Sigmoid colon (tissue), 6 donors: ENCODE measurements at regions not wholly inside any gene's neighbourhood (a gene's known extent, or its start where the extent isn't known, plus 50 kb on each side); places are given as distances from the start of the nearest gene placed in this dataset.

Experiments
- DNase-seq: peaks from one replicate; pipeline ENCODE4 v3.0.0-alpha.2; 2019
- H3K27ac ChIP-seq, 4 donors: fragments of 200-600 bp; sonication (generic); one replicate each; pipeline ENCODE4 v1.5.1; 2016 to 2019; ENCODE audit warnings: mild to moderate bottlenecking in 1 of 4
- H3K27me3 ChIP-seq, 3 donors: fragments of 200-600 bp; sonication (generic); one replicate each; pipeline ENCODE4 v1.5.1; 2019; ENCODE audit warnings: mild to moderate bottlenecking in 1 of 3
- H3K36me3 ChIP-seq, 4 donors: fragments of 200-600 bp; sonication (generic); one replicate each; pipeline ENCODE4 v1.5.1; 2016 to 2019
- H3K4me1 ChIP-seq, 4 donors: fragments of 200-600 bp; sonication (generic); one replicate each; pipeline ENCODE4 v1.5.1; 2017 to 2019
- H3K4me3 ChIP-seq, 4 donors: fragments of 200-600 bp; sonication (generic); one replicate each; pipeline ENCODE4 v1.5.1; 2017 to 2019; ENCODE audit warnings: mild to moderate bottlenecking in 2 of 4, moderate library complexity in 1 of 4
- H3K9me3 ChIP-seq, 4 donors: fragments of 200-600 bp in 3 of 4; sonication (generic) in 3 of 4; one replicate each; pipeline versions ENCODE4 v1.5.1 to v1.6.1; 2013 to 2019
- EP300 ChIP-seq, 4 donors: sonication (generic); formaldehyde crosslinking; IDR thresholded peaks; one replicate each; pipeline ENCODE4 v1.6.1; 2017; ENCODE audit warnings: antibody characterized with exemption in 4 of 4
- POLR2A ChIP-seq, 2 donors: fragments of 450-650 bp; IDR thresholded peaks; one replicate each; pipeline ENCODE4 v1.6.1; 2016; ENCODE audit warnings: antibody characterized with exemption in 2 of 2, mild to moderate bottlenecking in 2 of 2, moderate library complexity in 2 of 2
- POLR2AphosphoS5 ChIP-seq, 4 donors: sonication (generic); formaldehyde crosslinking; IDR thresholded peaks; one replicate each; pipeline ENCODE4 v1.6.1; 2017; ENCODE audit warnings: antibody characterized with exemption in 4 of 4
- WGBS, 2 donors: extraction: QIAGEN DNeasy Blood & Tissue Kit; methylation state at CpG; one replicate each; pipeline ENCODE4 v1.1.7; 2013; 5-methylcytosine and 5-hydroxymethylcytosine counted together
- intact Hi-C: fragments of 100-400 bp; cut with DNase I; formaldehyde crosslinking; loops from one replicate; pipeline ENCODE4 v1.15.1; 2023
- TF ChIP-seq, protein P1 (sequence below), 4 experiments: fragments of 450-650 bp in 3 of 4; fragments of 200-600 bp in 1 of 4; IDR thresholded peaks; one replicate each; pipeline ENCODE4 v1.5.1; 2016 to 2019; ENCODE audit warnings: antibody characterized with exemption in 4 of 4, mild to moderate bottlenecking in 3 of 4, moderate library complexity in 2 of 4
- donor health status: healthy with polysubstance abuse.
- donor health status: healthy.

DNA sequence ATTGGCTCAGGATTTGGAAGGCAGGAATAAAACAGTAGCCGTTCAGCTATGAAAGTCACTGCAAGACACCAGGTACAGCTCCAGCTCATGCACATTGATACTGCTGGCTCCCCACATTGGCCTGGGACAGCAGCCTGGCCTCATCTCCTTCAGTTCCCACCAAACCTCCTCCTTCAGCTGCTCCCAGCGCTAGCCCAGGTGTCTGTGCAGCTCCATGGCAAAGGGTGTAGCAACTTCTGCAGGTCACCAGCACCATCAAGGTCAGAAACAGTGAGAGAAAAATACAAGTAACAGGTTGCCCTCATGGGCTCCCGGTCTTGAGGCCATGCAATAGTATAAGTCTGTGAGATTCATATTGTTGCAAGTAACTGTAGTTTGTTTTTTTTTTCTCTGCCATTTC lies 216.7 kb upstream of the CTAGE1 start:
- H3K4me1 ChIP-seq = no peaks in the 10 kb centered on the region
- H3K4me3 ChIP-seq = no peak overlapping the region
- TF ChIP-seq, protein P1, sequence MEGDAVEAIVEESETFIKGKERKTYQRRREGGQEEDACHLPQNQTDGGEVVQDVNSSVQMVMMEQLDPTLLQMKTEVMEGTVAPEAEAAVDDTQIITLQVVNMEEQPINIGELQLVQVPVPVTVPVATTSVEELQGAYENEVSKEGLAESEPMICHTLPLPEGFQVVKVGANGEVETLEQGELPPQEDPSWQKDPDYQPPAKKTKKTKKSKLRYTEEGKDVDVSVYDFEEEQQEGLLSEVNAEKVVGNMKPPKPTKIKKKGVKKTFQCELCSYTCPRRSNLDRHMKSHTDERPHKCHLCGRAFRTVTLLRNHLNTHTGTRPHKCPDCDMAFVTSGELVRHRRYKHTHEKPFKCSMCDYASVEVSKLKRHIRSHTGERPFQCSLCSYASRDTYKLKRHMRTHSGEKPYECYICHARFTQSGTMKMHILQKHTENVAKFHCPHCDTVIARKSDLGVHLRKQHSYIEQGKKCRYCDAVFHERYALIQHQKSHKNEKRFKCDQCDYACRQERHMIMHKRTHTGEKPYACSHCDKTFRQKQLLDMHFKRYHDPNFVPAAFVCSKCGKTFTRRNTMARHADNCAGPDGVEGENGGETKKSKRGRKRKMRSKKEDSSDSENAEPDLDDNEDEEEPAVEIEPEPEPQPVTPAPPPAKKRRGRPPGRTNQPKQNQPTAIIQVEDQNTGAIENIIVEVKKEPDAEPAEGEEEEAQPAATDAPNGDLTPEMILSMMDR (IDR thresholded peaks at IDR 0.05) = no peak
- no peak for TF ChIP-seq EP300 (IDR thresholded peaks at IDR 0.05)
- no peak for TF ChIP-seq POLR2AphosphoS5 (IDR thresholded peaks at IDR 0.05)
- TF ChIP-seq POLR2A (IDR thresholded peaks at IDR 0.05) = no peak
- H3K36me3 ChIP-seq = no peaks in the 10 kb centered on the region
- no peak for DNase-seq
- no peaks in the 10 kb centered on the region for H3K27me3 ChIP-seq
- intact Hi-C loops = no loop called here
- no peaks in the 10 kb centered on the region for H3K9me3 ChIP-seq
- no peak overlapping the region for H3K27ac ChIP-seq
- WGBS, 2 donors = 86 to 92% methylated on average over 3 of the region's 3 CpGs

DNA sequence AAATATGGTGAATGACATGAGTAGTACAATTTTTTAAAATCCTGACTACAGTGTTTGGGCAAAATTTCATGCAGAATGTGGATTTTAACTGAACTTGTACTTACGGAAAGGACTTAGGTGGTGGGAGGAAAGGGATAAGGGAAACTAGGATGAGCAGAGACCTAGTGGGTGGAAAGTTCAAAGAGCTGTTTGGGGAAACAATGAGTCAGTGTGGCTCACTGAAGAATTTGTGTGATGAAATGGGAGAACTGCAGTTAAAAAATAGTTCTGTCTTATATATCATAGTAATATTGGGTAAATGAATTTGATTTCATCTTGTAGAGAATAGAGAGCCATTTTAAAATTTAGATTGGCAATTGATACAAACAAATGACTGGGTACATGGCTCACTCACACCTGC lies 220.1 kb upstream of the CTAGE1 start:
- Histone ChIP-seq H3K4me1 (no peaks in the 10 kb centered on the region), H3K27ac (no peak overlapping the region), H3K27me3 (no peaks in the 10 kb centered on the region), H3K4me3 (no peak overlapping the region), H3K9me3 (no peaks in the 10 kb centered on the region), H3K36me3 (no peaks in the 10 kb centered on the region)
- DNase-seq = no peak
- TF ChIP-seq POLR2A (IDR thresholded peaks at IDR 0.05) = no peak
- TF ChIP-seq EP300 (IDR thresholded peaks at IDR 0.05) = no peak
- TF ChIP-seq, protein P1 (IDR thresholded peaks at IDR 0.05) = no peak
- TF ChIP-seq POLR2AphosphoS5 (IDR thresholded peaks at IDR 0.05) = no peak
- 97 to 100% methylated on average over 1 of the region's 1 CpG for WGBS, 2 donors
- intact Hi-C loops = no loop called here

DNA sequence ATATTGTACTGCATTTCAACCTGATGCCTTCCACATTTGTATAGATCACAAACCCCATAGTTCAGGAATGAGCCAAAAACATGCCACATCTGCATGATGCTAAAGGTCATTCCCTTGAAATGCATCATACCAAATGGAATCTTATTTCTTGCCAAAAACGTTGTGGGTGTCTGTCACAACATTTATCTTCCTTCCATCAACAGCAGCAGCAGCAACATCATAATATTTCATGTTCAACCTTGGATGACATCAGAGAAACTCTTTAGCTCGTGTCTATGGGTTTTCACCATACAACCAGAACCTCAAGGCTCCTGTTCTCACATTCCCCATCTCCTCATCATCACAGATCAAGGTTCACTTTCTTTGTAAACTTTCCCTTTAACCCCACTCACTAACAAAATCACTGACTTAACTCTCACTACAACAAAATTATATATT lies 221.3 kb upstream of the CTAGE1 start:
- H3K27me3 ChIP-seq = no peaks in the 10 kb centered on the region
- no peaks in the 10 kb centered on the region for H3K9me3 ChIP-seq
- no peaks in the 10 kb centered on the region for H3K36me3 ChIP-seq
- TF ChIP-seq POLR2AphosphoS5 (IDR thresholded peaks at IDR 0.05) = no peak
- no peak for TF ChIP-seq POLR2A (IDR thresholded peaks at IDR 0.05)
- TF ChIP-seq, protein P1 (IDR thresholded peaks at IDR 0.05) = no peak
- TF ChIP-seq EP300 (IDR thresholded peaks at IDR 0.05) = no peak
- H3K4me3 ChIP-seq = no peak overlapping the region
- no peak overlapping the region for H3K27ac ChIP-seq
- WGBS, 2 donors = 22 to 40% methylated on average over 2 of the region's 2 CpGs
- no peaks in the 10 kb centered on the region for H3K4me1 ChIP-seq
- intact Hi-C loops = no loop called here
- DNase-seq = no peak

DNA sequence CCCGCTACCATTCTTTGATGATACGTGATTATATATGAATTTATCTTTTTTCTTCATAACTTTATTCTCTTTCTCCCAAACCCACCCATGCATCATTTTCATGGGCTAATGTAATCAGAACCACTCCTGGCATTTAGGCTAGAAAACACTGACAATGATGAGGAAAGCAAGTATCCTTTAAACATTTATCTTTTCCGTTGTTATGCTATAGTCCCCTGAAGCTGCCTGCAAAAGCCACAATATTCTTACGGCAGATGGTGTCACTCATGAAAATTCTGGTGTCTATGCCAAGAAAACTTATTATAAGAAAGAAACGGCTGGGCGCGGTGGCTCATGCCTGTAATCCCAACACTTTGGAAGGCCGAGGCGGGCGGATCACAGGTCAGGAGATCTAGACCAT lies 221.8 kb upstream of the CTAGE1 start:
- intact Hi-C loops = no loop called here
- Histone ChIP-seq H3K9me3 (no peaks in the 10 kb centered on the region), H3K36me3 (no peaks in the 10 kb centered on the region), H3K4me1 (no peaks in the 10 kb centered on the region), H3K27ac (no peak overlapping the region), H3K27me3 (no peaks in the 10 kb centered on the region), H3K4me3 (no peak overlapping the region)
- 84 to 86% methylated on average over 9 to 10 of the region's 10 CpGs for WGBS, 2 donors
- no peak for TF ChIP-seq POLR2A (IDR thresholded peaks at IDR 0.05)
- TF ChIP-seq POLR2AphosphoS5 (IDR thresholded peaks at IDR 0.05) = no peak
- TF ChIP-seq, protein P1 (IDR thresholded peaks at IDR 0.05) = no peak
- TF ChIP-seq EP300 (IDR thresholded peaks at IDR 0.05) = no peak
- DNase-seq = no peak

DNA sequence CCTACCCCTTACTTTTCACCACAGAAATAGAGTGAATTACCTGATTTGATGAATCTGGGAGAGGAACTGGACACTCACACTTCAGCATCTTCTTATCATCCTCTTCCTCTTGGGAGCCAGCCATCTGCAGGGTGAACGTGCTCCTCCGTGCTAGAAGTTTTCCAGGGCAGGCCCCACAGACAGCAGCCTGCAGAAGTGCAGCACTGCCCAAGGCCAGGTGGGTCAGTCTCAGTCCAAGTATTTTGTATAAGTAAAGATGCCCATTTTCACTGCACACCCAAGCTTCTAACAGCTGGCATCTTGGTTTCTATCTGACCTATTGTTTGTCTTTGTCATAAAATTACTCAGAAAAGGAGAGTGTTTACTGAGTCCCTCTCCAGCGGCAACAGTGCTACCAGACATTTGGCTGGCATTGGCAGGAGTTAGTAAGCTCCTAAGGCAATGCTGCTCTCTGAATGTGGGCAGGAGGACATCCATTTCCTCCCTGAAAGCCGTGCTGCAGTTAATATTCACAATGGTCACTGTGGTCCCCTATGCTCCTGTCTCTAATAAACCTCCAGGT lies 222.6 kb upstream of the CTAGE1 start:
- peak; percentile 44 for DNase-seq
- intact Hi-C loops = no loop called here
- Histone ChIP-seq H3K27ac (no peak overlapping the region), H3K36me3 (no peaks in the 10 kb centered on the region), H3K9me3 (no peaks in the 10 kb centered on the region), H3K27me3 (no peaks in the 10 kb centered on the region), H3K4me1 (no peaks in the 10 kb centered on the region), H3K4me3 (no peak overlapping the region)
- 19 to 63% methylated on average over 4 of the region's 4 CpGs for WGBS, 2 donors
- TF ChIP-seq, protein P1 (IDR thresholded peaks at IDR 0.05) = no peak
- TF ChIP-seq POLR2AphosphoS5 (IDR thresholded peaks at IDR 0.05) (no peak), POLR2A (IDR thresholded peaks at IDR 0.05) (no peak), EP300 (IDR thresholded peaks at IDR 0.05) (no peak)
